Prostate gland (tissue), 2 donors: ENCODE measurements at regions not wholly inside any gene's neighbourhood (a gene's known extent, or its start where the extent isn't known, plus 50 kb on each side); places are given as distances from the start of the nearest gene placed in this dataset.

Source experiments
- CTCF ChIP-seq, 4 experiments: fragments of 200-600 bp in 2 of 4; fragments of 450-650 bp in 2 of 4; sonication (generic) in 2 of 4; IDR thresholded peaks; 1 replicate in 3 of 4; 2 replicates in 1 of 4; pipeline ENCODE4 v1.5.1; 2016 to 2019; ENCODE audit warnings: antibody characterized with exemption in 4 of 4, mild to moderate bottlenecking in 2 of 4, moderate library complexity in 2 of 4
- POLR2A ChIP-seq: fragments of 450-650 bp; IDR thresholded peaks from one replicate; pipeline ENCODE4 v1.6.1; 2016; ENCODE audit warnings: antibody characterized with exemption, mild to moderate bottlenecking

GRCh38 chr7:49346195-49346899 lies 422.0 kb downstream of the CDC14C start:
- peak in 1 of 4 experiments; percentile 5 for TF ChIP-seq CTCF (IDR thresholded peaks at IDR 0.05)
- TF ChIP-seq POLR2A, result no peak
